ENCODE measurements at regions not wholly inside any gene's neighbourhood (a gene's known extent, or its start where the extent isn't known, plus 50 kb on each side); places are given as distances from the start of the nearest gene placed in this dataset.
"Not testable (repeated sequence)": the region's sequence is repeated elsewhere in the genome, so short reads cannot be mapped to it uniquely, and the experiment has no call there.

DNA sequence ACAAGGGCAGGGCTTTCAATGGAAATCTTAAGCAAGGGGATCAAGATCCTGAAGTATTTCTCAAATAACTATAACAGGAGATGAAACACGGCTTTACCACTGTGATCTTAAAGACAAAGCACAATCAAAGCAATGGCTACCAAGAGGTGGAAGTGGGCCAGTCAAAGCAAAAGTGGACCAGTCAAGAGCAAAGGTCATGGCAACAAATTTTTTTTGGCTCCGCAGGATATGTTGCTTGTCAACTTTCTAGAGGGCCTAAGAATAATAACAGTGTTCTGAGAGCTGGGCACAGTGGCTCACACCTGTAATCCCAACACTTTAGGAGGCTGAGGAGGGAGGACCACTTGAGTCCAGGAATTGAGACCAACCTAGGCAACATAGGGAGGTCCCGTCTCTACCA, 54.1 kb downstream of the ILRUN start:
- peaks cover 7% of the 10 kb centered on the region for H3K79me2 ChIP-seq (ENCODE audit: low read depth)
- no peaks in the 10 kb centered on the region for H3K4me1 ChIP-seq
- no peak for TF ChIP-seq EZH2 (IDR thresholded peaks at IDR 0.05)
- TF ChIP-seq EZH2phosphoT487 (IDR thresholded peaks at IDR 0.05) = no peak
- TF ChIP-seq, protein P1, sequence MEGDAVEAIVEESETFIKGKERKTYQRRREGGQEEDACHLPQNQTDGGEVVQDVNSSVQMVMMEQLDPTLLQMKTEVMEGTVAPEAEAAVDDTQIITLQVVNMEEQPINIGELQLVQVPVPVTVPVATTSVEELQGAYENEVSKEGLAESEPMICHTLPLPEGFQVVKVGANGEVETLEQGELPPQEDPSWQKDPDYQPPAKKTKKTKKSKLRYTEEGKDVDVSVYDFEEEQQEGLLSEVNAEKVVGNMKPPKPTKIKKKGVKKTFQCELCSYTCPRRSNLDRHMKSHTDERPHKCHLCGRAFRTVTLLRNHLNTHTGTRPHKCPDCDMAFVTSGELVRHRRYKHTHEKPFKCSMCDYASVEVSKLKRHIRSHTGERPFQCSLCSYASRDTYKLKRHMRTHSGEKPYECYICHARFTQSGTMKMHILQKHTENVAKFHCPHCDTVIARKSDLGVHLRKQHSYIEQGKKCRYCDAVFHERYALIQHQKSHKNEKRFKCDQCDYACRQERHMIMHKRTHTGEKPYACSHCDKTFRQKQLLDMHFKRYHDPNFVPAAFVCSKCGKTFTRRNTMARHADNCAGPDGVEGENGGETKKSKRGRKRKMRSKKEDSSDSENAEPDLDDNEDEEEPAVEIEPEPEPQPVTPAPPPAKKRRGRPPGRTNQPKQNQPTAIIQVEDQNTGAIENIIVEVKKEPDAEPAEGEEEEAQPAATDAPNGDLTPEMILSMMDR (IDR thresholded peaks at IDR 0.05) = no peak
- no peak overlapping the region for H3K27ac ChIP-seq
- no peak overlapping the region for H2AFZ ChIP-seq (replicated peaks)
- no peak overlapping the region for H3K27ac Mint-ChIP-seq
- no peaks in the 10 kb centered on the region for H3K27me3 ChIP-seq
- no peak overlapping the region for H3K4me2 ChIP-seq
- H3K4me3 Mint-ChIP-seq = no peak overlapping the region
- H4K20me1 ChIP-seq (ENCODE audit: low read depth) = peaks cover 5% of the 10 kb centered on the region
- DNase-seq (ENCODE audit: low spot score) = no peak
- no peak overlapping the region for H3K4me3 ChIP-seq
- H3K36me3 ChIP-seq = no peaks in the 10 kb centered on the region
- no peaks in the 10 kb centered on the region for H3K4me1 Mint-ChIP-seq
- no peaks in the 10 kb centered on the region for H3K9me3 ChIP-seq (ENCODE audit: low read depth)
- H3K27me3 Mint-ChIP-seq (ENCODE audit: insufficient read depth, low read depth) = peaks cover 3% of the 10 kb centered on the region
- no peak overlapping the region for H3K9ac ChIP-seq
- H3K36me3 Mint-ChIP-seq = peaks cover 11% of the 10 kb centered on the region
- H3K9me3 Mint-ChIP-seq = no peaks in the 10 kb centered on the region
- no peaks in the 10 kb centered on the region for H3F3A ChIP-seq (ENCODE audit: low read depth)

DNA sequence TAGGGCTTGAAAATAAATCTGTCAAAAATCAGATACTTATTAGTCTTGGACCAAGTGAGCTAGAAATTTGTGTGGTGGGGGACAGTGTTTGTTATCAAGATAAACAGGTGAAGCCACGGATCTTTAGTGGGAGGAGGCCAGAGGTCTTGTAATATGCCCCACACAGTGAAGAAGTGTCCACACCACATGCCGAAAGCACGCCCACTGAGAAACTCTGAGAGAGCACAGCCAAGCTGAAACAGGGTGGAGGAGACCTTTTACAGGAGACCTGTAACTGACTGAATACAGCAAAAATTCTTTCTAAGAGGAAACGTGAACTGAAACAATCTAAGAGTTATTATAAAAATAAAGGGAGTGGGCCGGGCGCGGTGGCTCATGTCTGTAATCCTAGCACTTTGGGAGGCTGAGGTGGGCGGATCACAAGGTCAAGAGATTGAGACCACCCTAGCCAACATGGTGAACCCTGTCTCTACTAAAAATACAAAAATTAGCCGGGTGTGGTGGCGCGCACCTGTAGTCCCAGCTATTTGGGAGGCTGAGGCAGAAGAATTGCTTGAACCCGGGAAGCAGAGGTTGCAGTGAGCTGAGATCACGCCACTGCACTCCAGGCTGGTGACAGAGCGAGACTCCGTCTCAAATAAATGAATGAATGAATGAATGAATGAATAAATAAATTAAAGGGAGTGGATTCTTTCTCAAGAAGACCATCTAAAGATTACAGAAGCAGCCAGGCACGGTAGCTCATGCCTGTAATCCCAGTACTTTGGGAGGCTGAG, 56.3 kb downstream of the ILRUN start:
- not testable (repeated sequence) for H3K4me1 ChIP-seq; H3K9me3 Mint-ChIP-seq; H3K27me3 Mint-ChIP-seq (ENCODE audit: insufficient read depth, low read depth); H4K20me1 ChIP-seq (ENCODE audit: low read depth); H3K4me3 ChIP-seq; H3K4me1 Mint-ChIP-seq; H3K4me2 ChIP-seq; H3F3A ChIP-seq (ENCODE audit: low read depth); H3K9ac ChIP-seq; H3K27me3 ChIP-seq; H3K9me3 ChIP-seq (ENCODE audit: low read depth); DNase-seq (ENCODE audit: low spot score); H3K27ac ChIP-seq; H3K4me3 Mint-ChIP-seq; H3K36me3 ChIP-seq; H2AFZ ChIP-seq (replicated peaks); H3K27ac Mint-ChIP-seq; H3K36me3 Mint-ChIP-seq; H3K79me2 ChIP-seq (ENCODE audit: low read depth)

GRCh38 chr6:34638834-34639736, 57.5 kb downstream of the ILRUN start:
- Histone ChIP-seq H3K27ac (no peak overlapping the region), H2AFZ (replicated peaks) (no peak overlapping the region), H3K9me3 (ENCODE audit: low read depth) (no peaks in the 10 kb centered on the region), H3F3A (ENCODE audit: low read depth) (no peaks in the 10 kb centered on the region), H4K20me1 (ENCODE audit: low read depth) (no peaks in the 10 kb centered on the region), H3K36me3 (no peaks in the 10 kb centered on the region), H3K4me1 (no peaks in the 10 kb centered on the region), H3K9ac (no peak overlapping the region), H3K4me2 (no peak overlapping the region), H3K79me2 (ENCODE audit: low read depth) (no peaks in the 10 kb centered on the region), H3K27me3 (no peaks in the 10 kb centered on the region), H3K4me3 (no peak overlapping the region)
- Mint-ChIP-seq H3K4me1 (no peaks in the 10 kb centered on the region), H3K27ac (no peak overlapping the region), H3K36me3 (peaks cover 3% of the 10 kb centered on the region), H3K27me3 (ENCODE audit: insufficient read depth, low read depth) (peaks cover 3% of the 10 kb centered on the region), H3K9me3 (no peaks in the 10 kb centered on the region), H3K4me3 (no peak overlapping the region)
- TF ChIP-seq, protein P1 (IDR thresholded peaks at IDR 0.05) = no peak
- no peak for DNase-seq (ENCODE audit: low spot score)

GRCh38 chr6:34633785-34634184, 62.8 kb downstream of the ILRUN start:
- no peaks in the 10 kb centered on the region for H3K36me3 ChIP-seq
- H3K79me2 ChIP-seq (ENCODE audit: low read depth) = no peaks in the 10 kb centered on the region
- Mint-ChIP-seq H3K9me3 (no peaks in the 10 kb centered on the region), H3K4me3 (no peak overlapping the region), H3K36me3 (peaks cover under 1% of the 10 kb centered on the region), H3K27me3 (ENCODE audit: insufficient read depth, low read depth) (no peaks in the 10 kb centered on the region), H3K27ac (no peak overlapping the region), H3K4me1 (no peaks in the 10 kb centered on the region)
- TF ChIP-seq EZH2phosphoT487 (IDR thresholded peaks at IDR 0.05) (no peak), EZH2 (IDR thresholded peaks at IDR 0.05) (no peak)
- TF ChIP-seq, protein P1 (IDR thresholded peaks at IDR 0.05) = no peak
- no peaks in the 10 kb centered on the region for H4K20me1 ChIP-seq (ENCODE audit: low read depth)
- no peak for DNase-seq (ENCODE audit: low spot score)
- no peaks in the 10 kb centered on the region for H3K27me3 ChIP-seq
- H3K27ac ChIP-seq = no peak overlapping the region
- no peak overlapping the region for H2AFZ ChIP-seq (replicated peaks)
- no peak overlapping the region for H3K9ac ChIP-seq
- no peaks in the 10 kb centered on the region for H3F3A ChIP-seq (ENCODE audit: low read depth)
- no peaks in the 10 kb centered on the region for H3K4me1 ChIP-seq
- H3K4me2 ChIP-seq = no peak overlapping the region
- H3K4me3 ChIP-seq = no peak overlapping the region
- no peaks in the 10 kb centered on the region for H3K9me3 ChIP-seq (ENCODE audit: low read depth)

Measured in neural progenitor cell (in vitro differentiated cells).